ENCODE measurements at regions not wholly inside any gene's neighbourhood (a gene's known extent, or its start where the extent isn't known, plus 50 kb on each side); places are given as distances from the start of the nearest gene placed in this dataset.

DNA sequence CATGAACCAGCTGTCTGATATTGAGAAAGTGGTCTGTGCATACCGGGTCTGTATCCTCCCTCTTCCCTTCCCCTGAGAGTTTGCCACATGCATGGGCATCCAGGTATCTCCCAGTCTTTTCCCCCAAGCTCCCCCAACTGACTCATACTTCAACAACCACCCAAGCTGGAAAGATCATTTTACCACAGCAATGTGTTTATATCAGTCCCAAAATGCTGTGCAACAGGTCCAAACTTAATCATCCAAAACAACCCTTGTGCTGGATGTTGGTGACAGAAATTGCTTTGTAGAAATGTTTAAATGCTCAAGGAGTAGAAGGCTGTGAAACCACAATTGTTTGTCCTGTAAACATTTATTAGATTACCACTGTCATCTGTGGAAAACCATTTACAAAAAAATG lies 286.8 kb upstream of the KLF3 start:
- H3K4me3 ChIP-seq (ENCODE audit: insufficient read length, low read depth) = no peak overlapping the region
- H3K27me3 ChIP-seq (ENCODE audit: insufficient read depth, insufficient read length) = no peaks in the 10 kb centered on the region
- H3K4me1 ChIP-seq (ENCODE audit: insufficient read depth, insufficient read length) = no peaks in the 10 kb centered on the region
- H3K9me3 ChIP-seq (ENCODE audit: insufficient read depth, low read length) = no peaks in the 10 kb centered on the region
- TF ChIP-seq SUZ12 (IDR thresholded peaks at IDR 0.05; ENCODE audit: extremely low read depth, insufficient read depth, insufficient read length) (no peak), ZNF274 (IDR thresholded peaks at IDR 0.05; ENCODE audit: low read depth, low read length) (no peak), YY1 (IDR thresholded peaks at IDR 0.05; ENCODE audit: insufficient read depth, insufficient read length) (no peak)
- no peaks in the 10 kb centered on the region for H3K36me3 ChIP-seq (ENCODE audit: insufficient read depth, insufficient read length, low read length)
- DNase-seq (ENCODE audit: low read depth, low spot score) = no peak
- H3K9ac ChIP-seq (ENCODE audit: insufficient read length, low read depth) = no peak overlapping the region

DNA sequence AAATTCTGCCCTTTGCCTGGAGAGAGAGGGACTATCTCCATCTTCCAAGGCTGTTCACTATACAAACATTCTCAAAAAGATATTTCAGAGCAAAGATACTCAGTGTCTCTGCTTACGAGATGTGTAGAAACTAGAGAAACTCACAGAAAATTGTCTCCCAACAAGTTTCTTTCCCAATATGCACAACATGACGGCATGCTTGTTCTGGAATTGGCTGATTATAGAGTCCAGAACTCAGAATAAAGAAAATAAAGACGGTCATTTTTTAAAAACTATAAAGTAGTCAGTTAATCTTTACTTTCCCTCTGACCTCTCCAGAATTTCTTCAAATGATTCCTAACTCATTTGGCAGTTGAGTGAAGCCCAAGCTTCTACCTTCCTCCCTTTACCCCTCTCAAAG lies 285.5 kb upstream of the KLF3 start:
- Histone ChIP-seq H3K9me3 (ENCODE audit: insufficient read depth, low read length) (no peaks in the 10 kb centered on the region), H3K36me3 (ENCODE audit: insufficient read depth, insufficient read length, low read length) (no peaks in the 10 kb centered on the region), H3K4me1 (ENCODE audit: insufficient read depth, insufficient read length) (no peaks in the 10 kb centered on the region), H3K4me3 (ENCODE audit: insufficient read length, low read depth) (no peak overlapping the region), H3K27me3 (ENCODE audit: insufficient read depth, insufficient read length) (no peaks in the 10 kb centered on the region), H3K9ac (ENCODE audit: insufficient read length, low read depth) (no peak overlapping the region)
- no peak for TF ChIP-seq YY1 (IDR thresholded peaks at IDR 0.05; ENCODE audit: insufficient read depth, insufficient read length)
- no peak for TF ChIP-seq ZNF274 (IDR thresholded peaks at IDR 0.05; ENCODE audit: low read depth, low read length)
- no peak for TF ChIP-seq SUZ12 (IDR thresholded peaks at IDR 0.05; ENCODE audit: extremely low read depth, insufficient read depth, insufficient read length)
- DNase-seq (ENCODE audit: low read depth, low spot score) = no peak

DNA sequence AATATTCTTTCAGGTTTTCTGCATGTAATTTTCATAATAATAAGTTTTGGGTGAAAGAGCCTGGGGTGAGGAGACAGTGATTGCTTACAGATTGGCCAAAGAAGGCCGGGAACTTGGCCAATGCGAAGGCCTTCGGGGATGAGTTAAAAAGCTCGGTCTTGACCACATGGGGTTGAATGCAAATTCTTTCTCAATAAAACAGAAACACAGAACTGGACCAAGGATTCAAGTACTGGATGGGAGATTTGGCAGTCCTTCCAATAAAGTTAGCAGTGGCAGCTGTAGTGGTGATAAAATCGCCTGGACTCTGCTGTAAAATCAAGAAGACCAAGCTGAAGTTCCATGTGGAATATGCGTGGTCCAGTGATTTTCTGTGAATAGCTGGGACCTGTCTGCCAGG lies 282.2 kb upstream of the KLF3 start:
- H3K4me3 ChIP-seq (ENCODE audit: insufficient read length, low read depth) = no peak overlapping the region
- H3K27me3 ChIP-seq (ENCODE audit: insufficient read depth, insufficient read length) = no peaks in the 10 kb centered on the region
- TF ChIP-seq YY1 (IDR thresholded peaks at IDR 0.05; ENCODE audit: insufficient read depth, insufficient read length) = no peak
- TF ChIP-seq SUZ12 (IDR thresholded peaks at IDR 0.05; ENCODE audit: extremely low read depth, insufficient read depth, insufficient read length) = no peak
- no peak for TF ChIP-seq ZNF274 (IDR thresholded peaks at IDR 0.05; ENCODE audit: low read depth, low read length)
- H3K9me3 ChIP-seq (ENCODE audit: insufficient read depth, low read length) = no peaks in the 10 kb centered on the region
- H3K4me1 ChIP-seq (ENCODE audit: insufficient read depth, insufficient read length) = no peaks in the 10 kb centered on the region
- H3K9ac ChIP-seq (ENCODE audit: insufficient read length, low read depth) = no peak overlapping the region
- no peaks in the 10 kb centered on the region for H3K36me3 ChIP-seq (ENCODE audit: insufficient read depth, insufficient read length, low read length)
- DNase-seq (ENCODE audit: low read depth, low spot score) = no peak

DNA sequence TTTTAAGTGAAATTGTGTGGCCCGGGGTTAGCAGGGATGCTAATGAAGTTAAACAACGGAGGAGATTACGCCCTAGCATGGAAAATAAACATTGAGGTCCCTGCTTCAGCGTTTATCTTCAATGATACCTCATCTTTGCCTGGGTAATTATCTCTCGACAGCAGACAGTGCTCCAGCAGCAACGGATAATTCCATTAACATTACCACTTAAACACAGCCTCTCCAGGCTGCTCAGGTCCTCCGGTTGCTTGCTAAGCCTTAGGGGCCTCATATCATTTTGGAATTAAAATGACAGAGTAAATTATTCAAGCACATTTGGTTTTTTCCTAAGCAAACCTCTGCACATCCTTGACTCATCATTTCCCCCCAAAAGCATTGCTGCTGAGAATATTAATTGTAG lies 281.5 kb upstream of the KLF3 start:
- Histone ChIP-seq H3K4me1 (ENCODE audit: insufficient read depth, insufficient read length) (no peaks in the 10 kb centered on the region), H3K9me3 (ENCODE audit: insufficient read depth, low read length) (no peaks in the 10 kb centered on the region), H3K4me3 (ENCODE audit: insufficient read length, low read depth) (no peak overlapping the region), H3K36me3 (ENCODE audit: insufficient read depth, insufficient read length, low read length) (no peaks in the 10 kb centered on the region), H3K9ac (ENCODE audit: insufficient read length, low read depth) (no peak overlapping the region), H3K27me3 (ENCODE audit: insufficient read depth, insufficient read length) (no peaks in the 10 kb centered on the region)
- TF ChIP-seq SUZ12 (IDR thresholded peaks at IDR 0.05; ENCODE audit: extremely low read depth, insufficient read depth, insufficient read length) = no peak
- TF ChIP-seq YY1 (IDR thresholded peaks at IDR 0.05; ENCODE audit: insufficient read depth, insufficient read length) = no peak
- TF ChIP-seq ZNF274 (IDR thresholded peaks at IDR 0.05; ENCODE audit: low read depth, low read length) = no peak
- no peak for DNase-seq (ENCODE audit: low read depth, low spot score)

DNA sequence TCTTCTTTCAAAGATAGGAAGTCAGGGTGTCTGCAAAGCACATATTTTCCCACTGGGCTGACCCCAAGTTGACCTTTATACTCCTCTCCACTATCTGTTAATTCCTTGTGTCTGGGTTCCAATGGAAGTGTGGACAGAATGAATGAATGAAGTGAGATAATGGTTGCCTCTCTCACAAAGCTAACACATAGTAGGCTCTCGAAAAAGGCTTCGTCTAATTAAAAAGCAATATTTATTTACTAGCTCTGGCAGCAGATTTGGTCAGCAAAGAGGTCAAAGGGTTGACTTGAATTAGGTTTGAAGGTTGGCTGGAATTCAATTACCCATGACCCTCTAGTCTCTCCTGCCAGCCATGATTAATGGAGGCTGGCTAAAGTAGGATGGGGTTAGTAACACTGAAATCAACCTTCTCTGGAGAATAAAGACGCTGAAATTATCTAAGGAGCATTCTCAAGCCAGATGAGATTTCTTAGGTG lies 280.3 kb upstream of the KLF3 start:
- no peaks in the 10 kb centered on the region for H3K4me1 ChIP-seq (ENCODE audit: insufficient read depth, insufficient read length)
- no peak for TF ChIP-seq SUZ12 (IDR thresholded peaks at IDR 0.05; ENCODE audit: extremely low read depth, insufficient read depth, insufficient read length)
- no peak for TF ChIP-seq YY1 (IDR thresholded peaks at IDR 0.05; ENCODE audit: insufficient read depth, insufficient read length)
- TF ChIP-seq ZNF274 (IDR thresholded peaks at IDR 0.05; ENCODE audit: low read depth, low read length) = no peak

DNA sequence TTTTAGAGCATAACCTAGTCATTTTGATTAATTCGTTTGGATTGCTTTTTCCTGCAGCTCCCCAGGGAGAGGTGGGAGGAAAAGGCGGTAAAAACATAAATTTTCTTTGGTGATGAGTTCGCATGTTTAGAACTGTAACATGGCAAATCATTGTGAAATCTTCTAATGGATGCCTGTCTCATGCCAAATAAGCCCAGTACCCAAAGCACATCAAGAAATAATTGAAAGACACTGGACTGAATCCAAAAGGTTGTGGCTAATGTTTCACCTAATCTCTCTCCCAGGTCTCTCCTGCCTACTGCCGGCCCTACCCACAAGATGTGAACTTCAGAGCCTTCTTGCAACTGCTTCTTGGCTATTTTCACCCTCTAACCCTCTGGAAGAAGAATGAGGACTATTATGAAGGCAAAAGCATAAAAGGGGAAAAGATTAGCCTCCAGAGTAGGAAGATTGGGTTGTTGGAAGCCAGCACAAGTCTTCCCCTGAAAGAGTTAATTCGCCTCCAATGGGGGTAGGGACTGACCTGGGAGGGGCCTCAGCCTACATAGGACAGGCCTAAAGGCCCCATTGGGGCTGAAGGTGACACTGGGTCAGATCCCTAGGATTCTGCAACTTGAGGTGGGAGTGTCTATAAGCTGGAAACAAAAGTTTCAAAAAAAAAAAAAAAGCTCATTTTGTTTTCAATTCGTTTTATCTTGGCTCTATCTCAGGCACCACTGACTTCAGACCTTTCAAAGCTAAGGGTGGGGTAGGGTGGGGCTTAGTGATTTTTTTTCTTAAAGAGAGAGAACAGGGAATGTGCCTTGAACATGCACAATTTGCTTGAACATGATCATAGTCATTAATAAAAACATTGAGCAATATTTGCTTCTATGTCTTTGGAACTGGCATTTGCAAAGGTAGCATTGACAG lies 278.6 kb upstream of the KLF3 start:
- Histone ChIP-seq H3K4me3 (ENCODE audit: insufficient read length, low read depth) (no peak overlapping the region), H3K9ac (ENCODE audit: insufficient read length, low read depth) (no peak overlapping the region), H3K9me3 (ENCODE audit: insufficient read depth, low read length) (no peaks in the 10 kb centered on the region; the same call in 1 of the 2 replicates), H3K4me1 (ENCODE audit: insufficient read depth, insufficient read length) (no peaks in the 10 kb centered on the region), H3K27me3 (ENCODE audit: insufficient read depth, insufficient read length) (no peaks in the 10 kb centered on the region), H3K36me3 (ENCODE audit: insufficient read depth, insufficient read length, low read length) (no peaks in the 10 kb centered on the region)
- no peak for TF ChIP-seq SUZ12 (IDR thresholded peaks at IDR 0.05; ENCODE audit: extremely low read depth, insufficient read depth, insufficient read length)
- TF ChIP-seq ZNF274 (IDR thresholded peaks at IDR 0.05; ENCODE audit: low read depth, low read length) = no peak
- no peak for TF ChIP-seq YY1 (IDR thresholded peaks at IDR 0.05; ENCODE audit: insufficient read depth, insufficient read length)
- no peak for DNase-seq (ENCODE audit: low read depth, low spot score)

More for the DNA sequence above, 280.3 kb upstream of the KLF3 start:
- Histone ChIP-seq H3K27me3 (ENCODE audit: insufficient read depth, insufficient read length) (no peaks in the 10 kb centered on the region), H3K9ac (ENCODE audit: insufficient read length, low read depth) (no peak overlapping the region), H3K36me3 (ENCODE audit: insufficient read depth, insufficient read length, low read length) (no peaks in the 10 kb centered on the region), H3K9me3 (ENCODE audit: insufficient read depth, low read length) (no peaks in the 10 kb centered on the region), H3K4me3 (ENCODE audit: insufficient read length, low read depth) (no peak overlapping the region)
- no peak for DNase-seq (ENCODE audit: low read depth, low spot score)

DNA sequence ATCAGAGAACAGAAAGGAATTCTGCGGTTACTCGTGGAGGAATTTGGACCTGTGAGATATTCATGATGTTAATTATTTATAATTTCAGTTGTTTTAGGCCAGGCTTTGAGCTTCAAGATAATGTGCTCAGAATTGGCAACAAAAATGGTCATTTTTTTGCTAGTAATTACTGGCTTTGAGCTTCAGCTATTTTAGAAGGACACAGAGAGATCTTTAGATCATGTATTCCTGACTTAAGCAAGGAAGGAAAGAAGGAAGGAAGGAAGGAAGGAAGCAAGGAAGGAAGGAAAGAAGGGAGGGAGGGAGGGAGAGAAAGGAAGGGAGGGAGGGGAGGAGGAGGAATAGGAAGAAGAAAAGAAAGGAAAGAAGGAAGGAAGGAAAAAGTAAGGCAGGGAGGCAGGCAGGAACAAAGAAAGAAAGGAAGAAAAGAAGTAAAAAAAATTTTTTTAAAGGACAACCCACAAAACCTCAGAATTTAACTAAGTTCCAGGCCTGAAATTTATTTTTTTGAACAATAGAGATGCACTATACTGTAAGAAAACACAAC lies 277.9 kb upstream of the KLF3 start:
- no peak for TF ChIP-seq YY1 (IDR thresholded peaks at IDR 0.05; ENCODE audit: insufficient read depth, insufficient read length)
- TF ChIP-seq SUZ12 (IDR thresholded peaks at IDR 0.05; ENCODE audit: extremely low read depth, insufficient read depth, insufficient read length) = no peak
- no peak for TF ChIP-seq ZNF274 (IDR thresholded peaks at IDR 0.05; ENCODE audit: low read depth, low read length)
- H3K9me3 ChIP-seq (ENCODE audit: insufficient read depth, low read length) = no peaks in the 10 kb centered on the region; the same call in 1 of the 2 replicates
- no peaks in the 10 kb centered on the region for H3K36me3 ChIP-seq (ENCODE audit: insufficient read depth, insufficient read length, low read length)
- DNase-seq (ENCODE audit: low read depth, low spot score) = no peak
- no peaks in the 10 kb centered on the region for H3K4me1 ChIP-seq (ENCODE audit: insufficient read depth, insufficient read length)
- H3K4me3 ChIP-seq (ENCODE audit: insufficient read length, low read depth) = no peak overlapping the region
- H3K27me3 ChIP-seq (ENCODE audit: insufficient read depth, insufficient read length) = no peaks in the 10 kb centered on the region
- no peak overlapping the region for H3K9ac ChIP-seq (ENCODE audit: insufficient read length, low read depth)
